GM12892 (cell line): ENCODE measurements at regions not wholly inside any gene's neighbourhood (a gene's known extent, or its start where the extent isn't known, plus 50 kb on each side); places are given as distances from the start of the nearest gene placed in this dataset.

Experiments
- POLR2A ChIP-seq: IDR thresholded peaks from 2 replicates; pipeline ENCODE4 v1.6.1; 2011; ENCODE audit warnings: low read depth, low read length, control low read depth
- TAF1 ChIP-seq: IDR thresholded peaks from 2 replicates; pipeline ENCODE4 v1.6.1; 2011; ENCODE audit warnings: low read depth, mild to moderate bottlenecking, control low read depth, low read length, borderline replicate concordance

GRCh38 chr9:71333321-71333720 is 211.9 kb upstream of the TRPM3 start:
- no peak for TF ChIP-seq TAF1
- TF ChIP-seq POLR2A, result no peak
